AG09309 (cell line): ENCODE measurements at regions not wholly inside any gene's neighbourhood (a gene's known extent, or its start where the extent isn't known, plus 50 kb on each side); places are given as distances from the start of the nearest gene placed in this dataset.

Source experiments
- DNase-seq: peaks from one replicate; pipeline ENCODE4 v3.0.0-alpha.2; 2010; ENCODE audit warnings: low read depth
- H3K4me3 ChIP-seq: 2 replicates; pipeline ENCODE4 v1.5.1; 2011; ENCODE audit warnings: mild to moderate bottlenecking, low read depth, low read length, moderate library complexity; ENCODE audit not compliant: control insufficient read depth
- CTCF ChIP-seq: IDR thresholded peaks from 2 replicates; pipeline ENCODE4 v1.5.1; 2011; ENCODE audit warnings: mild to moderate bottlenecking, low read depth, low read length, inconsistent platforms; ENCODE audit not compliant: insufficient read depth, control insufficient read depth; ENCODE audit errors: missing control alignments

DNA sequence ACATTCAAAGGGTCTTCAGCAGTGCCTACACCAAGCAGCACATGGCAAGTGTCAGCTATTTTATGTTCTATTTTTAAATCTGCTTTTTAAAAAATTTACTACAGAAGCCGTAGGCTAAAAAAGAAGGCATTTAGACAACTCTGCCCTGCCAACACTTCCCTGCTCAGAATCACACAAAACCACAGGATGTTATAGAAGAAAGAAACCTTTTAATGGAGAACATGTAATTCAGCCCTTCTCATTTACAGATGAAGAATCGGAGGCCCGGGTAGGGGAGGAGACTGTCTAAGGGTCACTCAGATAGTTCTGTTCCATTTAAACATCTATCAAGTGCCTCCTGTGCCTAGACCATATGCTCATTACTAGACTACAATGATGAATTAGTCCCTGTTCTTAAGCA lies 171.8 kb upstream of the NTF3 start:
- no peak overlapping the region for H3K4me3 ChIP-seq
- no peak for TF ChIP-seq CTCF
- no peak for DNase-seq

GRCh38 chr12:5260591-5261086 lies 171.3 kb upstream of the NTF3 start:
- TF ChIP-seq CTCF = no peak
- no peak overlapping the region for H3K4me3 ChIP-seq
- DNase-seq = no peak

DNA sequence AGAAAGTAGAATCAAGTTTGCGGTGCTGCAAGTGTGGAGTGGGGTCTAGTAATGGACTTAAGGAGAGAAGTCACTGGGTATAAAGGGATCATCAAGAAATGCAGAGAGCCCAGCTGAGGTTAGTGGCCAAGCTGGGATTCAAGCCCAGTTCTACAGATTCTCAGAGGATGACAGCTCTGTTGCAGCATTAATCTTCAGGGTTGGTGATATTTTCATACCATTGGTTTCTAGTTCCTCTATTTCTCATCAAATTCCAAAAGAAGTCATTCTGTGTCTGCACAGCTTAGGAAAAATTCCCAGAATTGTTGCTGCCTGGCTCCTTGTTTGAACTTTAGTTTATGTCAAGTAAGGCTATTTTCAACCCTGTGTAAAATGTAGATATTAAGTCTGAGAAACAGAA lies 169.5 kb upstream of the NTF3 start:
- no peak overlapping the region for H3K4me3 ChIP-seq
- DNase-seq = peak; percentile 74
- TF ChIP-seq CTCF = no peak

DNA sequence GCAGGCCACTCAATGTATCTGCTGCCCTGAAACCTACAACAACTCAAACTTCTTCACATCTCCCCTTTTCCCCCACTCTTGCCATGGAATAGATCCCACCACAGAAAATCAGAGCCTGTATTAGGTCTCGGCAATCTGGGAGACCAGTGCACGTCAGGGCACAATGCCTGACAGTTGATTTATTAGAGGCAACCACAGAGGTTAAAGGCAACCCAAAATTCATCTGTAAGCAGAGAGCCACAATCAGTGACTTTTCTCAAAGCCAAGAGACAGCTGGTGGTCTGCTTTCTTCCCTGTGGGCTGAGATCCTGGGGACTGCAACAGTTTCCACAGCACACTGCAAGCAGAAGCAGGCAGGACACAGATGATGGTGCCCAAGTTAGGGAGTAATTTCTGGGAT lies 169.0 kb upstream of the NTF3 start:
- no peak for DNase-seq
- no peak overlapping the region for H3K4me3 ChIP-seq
- no peak for TF ChIP-seq CTCF

GRCh38 chr12:5264006-5264405 lies 167.9 kb upstream of the NTF3 start:
- no peak overlapping the region for H3K4me3 ChIP-seq
- no peak for DNase-seq
- no peak for TF ChIP-seq CTCF

DNA sequence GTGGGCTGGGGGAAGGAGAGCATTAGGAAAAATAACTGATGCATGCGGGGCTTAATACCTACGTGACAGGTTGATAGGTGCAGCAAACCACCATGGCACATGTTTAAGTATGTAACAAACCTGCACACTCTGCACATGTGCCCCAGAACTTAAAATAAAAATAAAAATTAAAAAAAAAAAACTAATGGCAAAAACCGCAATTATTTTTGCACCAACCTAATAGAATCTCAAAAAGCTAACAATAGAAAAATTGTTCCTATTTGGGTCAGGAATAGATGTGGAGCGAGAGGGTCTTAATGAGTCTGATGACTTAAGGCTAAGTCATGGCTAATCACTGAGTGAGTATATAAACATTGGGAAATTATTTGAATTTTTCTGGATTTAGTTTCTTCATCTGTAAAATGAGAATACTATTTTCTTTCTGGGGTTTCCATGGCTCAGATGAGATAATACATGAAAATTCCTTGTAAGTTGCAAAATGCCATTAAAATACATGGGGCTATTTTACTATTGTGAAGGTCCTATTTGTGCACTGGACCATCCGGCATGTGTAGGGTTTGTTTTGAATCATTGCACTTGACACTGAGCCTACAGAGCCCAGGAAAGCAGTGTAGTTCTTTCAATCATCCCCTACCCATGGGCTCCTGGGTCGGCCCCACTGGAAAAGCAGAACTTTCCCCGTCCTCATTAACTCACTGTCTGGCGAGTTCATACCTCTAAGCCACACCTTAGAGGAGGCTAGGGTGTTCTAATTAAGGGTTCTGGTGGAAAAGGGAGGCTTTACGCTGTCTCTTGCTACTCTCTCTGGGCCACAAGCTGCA lies 164.1 kb upstream of the NTF3 start:
- TF ChIP-seq CTCF = no peak
- H3K4me3 ChIP-seq = no peak overlapping the region
- peak; percentile 28 for DNase-seq
